ENCODE measurements at regions not wholly inside any gene's neighbourhood (a gene's known extent, or its start where the extent isn't known, plus 50 kb on each side); places are given as distances from the start of the nearest gene placed in this dataset.

GRCh38 chr11:25423436-25424199 lies 908.3 kb upstream of the ANO3 start:
- H3K4me3 Mint-ChIP-seq: no peak overlapping the region
- ATAC-seq: no peak

GRCh38 chr11:25432376-25432775 lies 899.6 kb upstream of the ANO3 start:
- Mint-ChIP-seq H3K27me3 (ENCODE audit: low read depth) (no peaks in the 10 kb centered on the region), H3K4me1 (no peaks in the 10 kb centered on the region), H3K4me3 (no peak overlapping the region), H3K36me3 (no peaks in the 10 kb centered on the region), H3K27ac (no peak overlapping the region), H3K9me3 (peaks cover 5% of the 10 kb centered on the region; the same call in 1 of the 2 replicates)
- CTCF ChIA-PET: no interaction called here
- ATAC-seq (no peak), DNase-seq (ENCODE audit: low spot score) (no peak)
- TF ChIP-seq EMX1 (CRISPR knock-in tag; IDR thresholded peaks at IDR 0.05): no peak
- TF ChIP-seq CTCF (IDR thresholded peaks at IDR 0.05): no peak
- no peak for TF ChIP-seq ATF6 (CRISPR knock-in tag; IDR thresholded peaks at IDR 0.05)
- no peak for TF ChIP-seq AR (CRISPR knock-in tag; IDR thresholded peaks at IDR 0.05)
- no peak for TF ChIP-seq CREM (CRISPR knock-in tag; IDR thresholded peaks at IDR 0.05)
- no peak for TF ChIP-seq NFE2L1 (CRISPR knock-in tag; IDR thresholded peaks at IDR 0.05)
- TF ChIP-seq TCF7 (CRISPR knock-in tag; IDR thresholded peaks at IDR 0.05; ENCODE audit: low read depth): no peak
- no peak for TF ChIP-seq ZNF121 (CRISPR knock-in tag; IDR thresholded peaks at IDR 0.05)
- no peak for TF ChIP-seq ZSCAN18 (CRISPR knock-in tag; IDR thresholded peaks at IDR 0.05)
- TF ChIP-seq PREB (CRISPR knock-in tag; IDR thresholded peaks at IDR 0.05; ENCODE audit: borderline replicate concordance): no peak
- TF ChIP-seq ZBTB43 (CRISPR knock-in tag; IDR thresholded peaks at IDR 0.05): no peak
- TF ChIP-seq ZNF263 (CRISPR knock-in tag; IDR thresholded peaks at IDR 0.05; ENCODE audit: low read depth): no peak
- POLR2A ChIA-PET: no interaction called here

More at GRCh38 chr11:25423436-25424199, 908.3 kb upstream of the ANO3 start:
- DNase-seq (ENCODE audit: low spot score): no peak
- Mint-ChIP-seq H3K27me3 (ENCODE audit: low read depth) (no peaks in the 10 kb centered on the region), H3K27ac (peak overlapping the region; percentile 58; the same call in 1 of the 2 replicates), H3K9me3 (no peaks in the 10 kb centered on the region), H3K4me1 (peaks cover 11% of the 10 kb centered on the region), H3K36me3 (no peaks in the 10 kb centered on the region)
- POLR2A ChIA-PET: no interaction called here
- CTCF ChIA-PET: no interaction called here
- TF ChIP-seq CTCF (IDR thresholded peaks at IDR 0.05): no peak
